ENCODE measurements at regions not wholly inside any gene's neighbourhood (a gene's known extent, or its start where the extent isn't known, plus 50 kb on each side); places are given as distances from the start of the nearest gene placed in this dataset.
"Not testable (repeated sequence)": the region's sequence is repeated elsewhere in the genome, so short reads cannot be mapped to it uniquely, and the experiment has no call there.

- Histone ChIP-seq H3K4me3 (no peak overlapping the region), H3K9me3 (ENCODE audit: low read depth, low read length) (no peaks in the 10 kb centered on the region), H3K36me3 (ENCODE audit: insufficient read depth, low read length) (no peaks in the 10 kb centered on the region), H3K9ac (ENCODE audit: insufficient read length) (no peak overlapping the region), H3K27ac (no peak overlapping the region)
- no peak for TF ChIP-seq POLR2AphosphoS5 (IDR thresholded peaks at IDR 0.05; ENCODE audit: borderline replicate concordance, low read depth, low read length)
- no peak for TF ChIP-seq EZH2 (IDR thresholded peaks at IDR 0.05)
- no peak for TF ChIP-seq FOXP2 (optimal IDR thresholded peaks at IDR 0.05; ENCODE audit: control extremely low read depth, extremely low read length, insufficient read depth)
- DNase-seq (ENCODE audit: low read depth, low spot score), result no peak
These were observed 132.0 kb upstream of the RAI2 start for GRCh38 chrX:17993062-17993461.

GRCh38 chrX:17990532-17990931, 129.4 kb upstream of the RAI2 start:
- TF ChIP-seq POLR2AphosphoS5 (IDR thresholded peaks at IDR 0.05; ENCODE audit: borderline replicate concordance, low read depth, low read length), result no peak
- TF ChIP-seq FOXP2 (optimal IDR thresholded peaks at IDR 0.05; ENCODE audit: control extremely low read depth, extremely low read length, insufficient read depth), result no peak
- no peak for TF ChIP-seq EZH2 (IDR thresholded peaks at IDR 0.05)
- DNase-seq (ENCODE audit: low read depth, low spot score), result no peak
- no peak overlapping the region for H3K9ac ChIP-seq (ENCODE audit: insufficient read length)

GRCh38 chrX:17987783-17988182, 126.7 kb upstream of the RAI2 start:
- no peaks in the 10 kb centered on the region for H3K36me3 ChIP-seq (ENCODE audit: insufficient read depth, low read length)
- no peak for DNase-seq (ENCODE audit: low read depth, low spot score)
- H3K9ac ChIP-seq (ENCODE audit: insufficient read length), result no peak overlapping the region

More at GRCh38 chrX:17990532-17990931, 129.4 kb upstream of the RAI2 start:
- no peak overlapping the region for H3K27ac ChIP-seq
- H3K4me3 ChIP-seq, result no peak overlapping the region
- no peaks in the 10 kb centered on the region for H3K9me3 ChIP-seq (ENCODE audit: low read depth, low read length)
- no peaks in the 10 kb centered on the region for H3K36me3 ChIP-seq (ENCODE audit: insufficient read depth, low read length)

GRCh38 chrX:17986977-17987376, 125.9 kb upstream of the RAI2 start:
- DNase-seq (ENCODE audit: low read depth, low spot score), result no peak
- TF ChIP-seq POLR2AphosphoS5 (IDR thresholded peaks at IDR 0.05; ENCODE audit: borderline replicate concordance, low read depth, low read length) (no peak), FOXP2 (optimal IDR thresholded peaks at IDR 0.05; ENCODE audit: control extremely low read depth, extremely low read length, insufficient read depth) (no peak), EZH2 (IDR thresholded peaks at IDR 0.05) (no peak)

More at GRCh38 chrX:17987783-17988182, 126.7 kb upstream of the RAI2 start:
- no peak overlapping the region for H3K4me3 ChIP-seq
- no peaks in the 10 kb centered on the region for H3K9me3 ChIP-seq (ENCODE audit: low read depth, low read length)
- no peak overlapping the region for H3K27ac ChIP-seq
- TF ChIP-seq EZH2 (IDR thresholded peaks at IDR 0.05), result no peak
- no peak for TF ChIP-seq FOXP2 (optimal IDR thresholded peaks at IDR 0.05; ENCODE audit: control extremely low read depth, extremely low read length, insufficient read depth)
- TF ChIP-seq POLR2AphosphoS5 (IDR thresholded peaks at IDR 0.05; ENCODE audit: borderline replicate concordance, low read depth, low read length), result no peak

GRCh38 chrX:17986440-17986839, 125.3 kb upstream of the RAI2 start:
- TF ChIP-seq EZH2 (IDR thresholded peaks at IDR 0.05) (no peak), POLR2AphosphoS5 (IDR thresholded peaks at IDR 0.05; ENCODE audit: borderline replicate concordance, low read depth, low read length) (no peak), FOXP2 (optimal IDR thresholded peaks at IDR 0.05; ENCODE audit: control extremely low read depth, extremely low read length, insufficient read depth) (no peak)
- no peaks in the 10 kb centered on the region for H3K9me3 ChIP-seq (ENCODE audit: low read depth, low read length)
- no peaks in the 10 kb centered on the region for H3K36me3 ChIP-seq (ENCODE audit: insufficient read depth, low read length)
- H3K9ac ChIP-seq (ENCODE audit: insufficient read length), result no peak overlapping the region
- H3K27ac ChIP-seq, result no peak overlapping the region
- no peak for DNase-seq (ENCODE audit: low read depth, low spot score)
- H3K4me3 ChIP-seq, result no peak overlapping the region

More at GRCh38 chrX:17986977-17987376, 125.9 kb upstream of the RAI2 start:
- H3K27ac ChIP-seq, result no peak overlapping the region
- H3K36me3 ChIP-seq (ENCODE audit: insufficient read depth, low read length), result no peaks in the 10 kb centered on the region
- H3K4me3 ChIP-seq, result no peak overlapping the region
- H3K9ac ChIP-seq (ENCODE audit: insufficient read length), result no peak overlapping the region
- no peaks in the 10 kb centered on the region for H3K9me3 ChIP-seq (ENCODE audit: low read depth, low read length)

GRCh38 chrX:17984415-17984814, 123.3 kb upstream of the RAI2 start:
- no peak overlapping the region for H3K9ac ChIP-seq (ENCODE audit: insufficient read length)
- no peaks in the 10 kb centered on the region for H3K9me3 ChIP-seq (ENCODE audit: low read depth, low read length)
- DNase-seq (ENCODE audit: low read depth, low spot score), result no peak
- H3K4me3 ChIP-seq, result no peak overlapping the region
- no peak overlapping the region for H3K27ac ChIP-seq
- no peaks in the 10 kb centered on the region for H3K36me3 ChIP-seq (ENCODE audit: insufficient read depth, low read length)
- TF ChIP-seq EZH2 (IDR thresholded peaks at IDR 0.05), result no peak
- TF ChIP-seq FOXP2 (optimal IDR thresholded peaks at IDR 0.05; ENCODE audit: control extremely low read depth, extremely low read length, insufficient read depth), result no peak
- TF ChIP-seq POLR2AphosphoS5 (IDR thresholded peaks at IDR 0.05; ENCODE audit: borderline replicate concordance, low read depth, low read length), result no peak

- H3K36me3 ChIP-seq (ENCODE audit: insufficient read depth, low read length), result no peaks in the 10 kb centered on the region
- DNase-seq (ENCODE audit: low read depth, low spot score), result no peak
- no peak overlapping the region for H3K9ac ChIP-seq (ENCODE audit: insufficient read length)
- H3K9me3 ChIP-seq (ENCODE audit: low read depth, low read length), result no peaks in the 10 kb centered on the region
- no peak overlapping the region for H3K27ac ChIP-seq
- TF ChIP-seq POLR2AphosphoS5 (IDR thresholded peaks at IDR 0.05; ENCODE audit: borderline replicate concordance, low read depth, low read length), result no peak
- no peak for TF ChIP-seq FOXP2 (optimal IDR thresholded peaks at IDR 0.05; ENCODE audit: control extremely low read depth, extremely low read length, insufficient read depth)
- TF ChIP-seq EZH2 (IDR thresholded peaks at IDR 0.05), result no peak
- no peak overlapping the region for H3K4me3 ChIP-seq
These were observed 122.3 kb upstream of the RAI2 start for GRCh38 chrX:17983389-17983788.

- H3K27ac ChIP-seq, result no peak overlapping the region
- H3K4me3 ChIP-seq, result no peak overlapping the region
- H3K9me3 ChIP-seq (ENCODE audit: low read depth, low read length), result no peaks in the 10 kb centered on the region
- no peak for TF ChIP-seq EZH2 (IDR thresholded peaks at IDR 0.05)
- TF ChIP-seq POLR2AphosphoS5 (IDR thresholded peaks at IDR 0.05; ENCODE audit: borderline replicate concordance, low read depth, low read length), result no peak
- no peak for TF ChIP-seq FOXP2 (optimal IDR thresholded peaks at IDR 0.05; ENCODE audit: control extremely low read depth, extremely low read length, insufficient read depth)
- H3K9ac ChIP-seq (ENCODE audit: insufficient read length), result no peak overlapping the region
- DNase-seq (ENCODE audit: low read depth, low spot score), result no peak
- no peaks in the 10 kb centered on the region for H3K36me3 ChIP-seq (ENCODE audit: insufficient read depth, low read length)
These were observed 116.6 kb upstream of the RAI2 start for GRCh38 chrX:17977696-17978095.

GRCh38 chrX:17976955-17977354, 115.9 kb upstream of the RAI2 start:
- Histone ChIP-seq H3K36me3 (ENCODE audit: insufficient read depth, low read length) (no peaks in the 10 kb centered on the region), H3K27ac (no peak overlapping the region), H3K4me3 (no peak overlapping the region), H3K9ac (ENCODE audit: insufficient read length) (no peak overlapping the region), H3K9me3 (ENCODE audit: low read depth, low read length) (no peaks in the 10 kb centered on the region)
- no peak for TF ChIP-seq EZH2 (IDR thresholded peaks at IDR 0.05)
- TF ChIP-seq FOXP2 (optimal IDR thresholded peaks at IDR 0.05; ENCODE audit: control extremely low read depth, extremely low read length, insufficient read depth), result no peak
- TF ChIP-seq POLR2AphosphoS5 (IDR thresholded peaks at IDR 0.05; ENCODE audit: borderline replicate concordance, low read depth, low read length), result no peak
- DNase-seq (ENCODE audit: low read depth, low spot score), result no peak

- not testable (repeated sequence) for H3K36me3 ChIP-seq (ENCODE audit: insufficient read depth, low read length); DNase-seq (ENCODE audit: low read depth, low spot score); H3K27ac ChIP-seq; H3K9me3 ChIP-seq (ENCODE audit: low read depth, low read length); H3K9ac ChIP-seq (ENCODE audit: insufficient read length); H3K4me3 ChIP-seq
These were observed 114.3 kb upstream of the RAI2 start for GRCh38 chrX:17975349-17975748.
